Activated CD8-positive, alpha-beta memory T cell treated with anti-CD3 and anti-CD28 coated beads for 36 hours (primary cell): ENCODE measurements at regions not wholly inside any gene's neighbourhood (a gene's known extent, or its start where the extent isn't known, plus 50 kb on each side); places are given as distances from the start of the nearest gene placed in this dataset.
"Not testable (repeated sequence)": the region's sequence is repeated elsewhere in the genome, so short reads cannot be mapped to it uniquely, and the experiment has no call there.

Source experiments
- CTCF ChIA-PET: fragments of 350-600 bp; sonication (Branson Sonifier 250); formaldehyde crosslinking; loops from one replicate; lab custom pipeline; 2021; ENCODE audit warnings: antibody characterized with exemption; lab: Charles Lee
- POLR2A ChIA-PET: fragments of 350-600 bp; sonication (Branson Sonifier 250); formaldehyde crosslinking; loops from one replicate; lab custom pipeline; 2021; ENCODE audit warnings: antibody characterized with exemption; lab: Charles Lee

DNA sequence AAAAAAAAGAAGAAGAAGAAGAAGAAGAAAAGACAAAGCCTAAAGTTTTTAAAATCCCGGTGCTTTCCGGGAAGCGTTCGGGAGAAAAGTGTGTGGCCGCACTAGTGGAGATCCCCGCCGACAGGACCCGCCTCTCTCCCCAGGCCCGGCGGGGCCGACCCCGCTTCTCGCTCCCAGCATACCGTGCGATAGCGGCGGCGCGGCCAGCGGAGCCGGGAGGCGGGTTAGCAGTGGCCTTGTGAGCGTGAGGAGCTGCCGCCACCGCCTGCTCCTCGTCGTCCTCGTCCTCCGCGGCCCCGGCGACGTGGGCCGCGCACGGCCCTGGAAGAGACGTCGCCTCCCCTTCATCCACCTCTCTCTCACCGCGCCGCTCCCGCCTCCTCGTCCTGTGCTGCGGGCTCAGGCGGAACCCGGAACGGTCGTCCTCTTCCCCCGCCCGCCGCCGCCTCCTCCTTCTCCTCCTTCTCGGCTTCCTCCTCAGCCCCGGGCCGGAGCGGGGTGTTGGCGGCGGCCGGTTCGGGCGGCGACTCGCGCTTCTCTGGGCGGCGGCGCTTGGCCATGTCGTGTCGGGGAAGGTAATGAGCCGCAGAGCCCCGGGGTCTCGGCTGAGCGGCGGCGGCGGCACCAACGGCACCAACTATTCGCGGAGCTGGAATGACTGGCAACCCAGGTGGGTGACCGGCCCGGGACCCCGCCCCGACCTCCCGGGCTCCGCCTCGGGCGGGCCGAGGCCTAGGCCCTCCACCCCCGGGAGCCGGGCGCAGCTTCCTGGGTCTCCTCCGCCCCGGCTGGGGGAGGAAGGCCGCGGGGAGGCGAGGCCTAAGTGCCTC, 62.6 kb upstream of the CDR2 start:
- CTCF ChIA-PET: interaction anchor here (0.7 to 1.2 kb wide), 2 partner anchors 230 to 1279 kb away, joined by 4 read pairs; partner anchors contain the start of genes EEF2K and LDAF1
- POLR2A ChIA-PET: interaction anchor here (0.7 to 1.3 kb wide), 5 partner anchors 29 to 84 kb away, joined by 3 to 7 read pairs (median 4); partner anchors contain the start of gene CDR2

- CTCF ChIA-PET: interaction anchor here (0.7 to 1.2 kb wide), 2 partner anchors 230 to 1278 kb away, joined by 4 read pairs; partner anchors contain the start of genes EEF2K and LDAF1
Measured at GRCh38 chr16:22436326-22436822, 62.0 kb upstream of the CDR2 start.

GRCh38 chr16:22431314-22431713, 56.9 kb upstream of the CDR2 start:
- CTCF ChIA-PET, POLR2A ChIA-PET: not testable (repeated sequence)

More at GRCh38 chr16:22436326-22436822, 62.0 kb upstream of the CDR2 start:
- POLR2A ChIA-PET: interaction anchor here (0.7 to 1.3 kb wide), 4 partner anchors 29 to 83 kb away, joined by 3 to 7 read pairs (median 4); no protein-coding TSS in a partner anchor

GRCh38 chr16:22428654-22429053, 54.2 kb upstream of the CDR2 start:
- CTCF ChIA-PET: no interaction called here
- POLR2A ChIA-PET: no interaction called here

GRCh38 chr16:22427556-22427955, 53.1 kb upstream of the CDR2 start:
- CTCF ChIA-PET: no interaction called here
- POLR2A ChIA-PET: no interaction called here

DNA sequence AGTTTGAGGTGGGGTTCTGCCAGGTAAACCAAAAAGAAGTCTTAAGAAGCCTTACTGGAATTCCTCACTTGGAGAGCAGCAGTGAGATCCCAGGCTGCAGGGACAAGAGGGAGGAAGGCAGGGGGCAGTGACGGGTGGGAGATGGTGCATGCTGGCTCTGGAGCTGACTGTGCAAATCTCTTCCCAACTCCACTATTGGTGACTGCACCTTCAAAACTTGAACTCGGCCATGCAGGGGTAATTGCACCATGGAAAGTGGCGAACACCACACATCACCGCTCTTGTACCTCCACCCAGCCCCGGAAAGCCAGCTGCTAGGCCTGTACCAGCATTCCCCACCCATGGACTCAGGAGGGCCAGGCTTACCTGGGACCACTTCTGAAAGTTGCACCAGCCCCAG, 51.4 kb upstream of the CDR2 start:
- POLR2A ChIA-PET: no interaction called here
- CTCF ChIA-PET: no interaction called here

DNA sequence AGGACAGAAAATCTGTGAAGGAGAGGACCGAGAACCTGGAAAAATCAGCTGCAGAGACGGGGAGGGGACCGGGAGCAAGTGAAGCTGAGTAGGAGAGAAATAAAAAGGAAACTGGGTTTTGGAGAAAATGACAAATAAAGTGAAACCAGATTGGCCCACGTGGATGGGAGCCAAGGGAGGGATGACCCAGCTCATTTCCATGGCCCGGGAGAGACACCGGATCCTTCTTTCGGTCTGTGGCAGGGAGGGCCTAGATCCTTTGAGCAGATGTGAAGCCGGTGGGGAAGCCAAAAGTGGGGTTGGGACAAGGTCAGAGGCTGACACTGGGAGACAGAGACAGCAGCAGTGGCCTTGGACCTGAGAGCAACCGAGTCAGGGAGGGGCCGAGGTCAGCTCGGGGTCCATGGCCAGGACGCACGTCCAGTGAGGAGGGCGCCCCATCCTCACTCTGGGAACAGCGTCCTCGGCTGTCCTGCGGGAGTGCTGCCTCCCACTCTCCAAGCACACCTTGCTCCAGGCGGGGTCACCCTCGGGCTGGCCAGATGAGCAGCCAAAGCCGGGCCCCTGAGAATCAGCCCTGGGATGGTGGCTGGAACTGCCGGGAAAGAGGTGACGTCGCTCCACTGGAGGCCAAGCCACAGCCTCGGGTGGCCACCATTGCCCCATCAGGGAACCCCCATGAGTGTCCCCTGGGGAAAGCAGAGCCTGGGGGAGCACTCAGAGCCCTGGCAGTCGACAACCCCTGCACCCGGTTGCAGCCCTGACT, 50.8 kb upstream of the CDR2 start:
- POLR2A ChIA-PET: no interaction called here
- CTCF ChIA-PET: no interaction called here

DNA sequence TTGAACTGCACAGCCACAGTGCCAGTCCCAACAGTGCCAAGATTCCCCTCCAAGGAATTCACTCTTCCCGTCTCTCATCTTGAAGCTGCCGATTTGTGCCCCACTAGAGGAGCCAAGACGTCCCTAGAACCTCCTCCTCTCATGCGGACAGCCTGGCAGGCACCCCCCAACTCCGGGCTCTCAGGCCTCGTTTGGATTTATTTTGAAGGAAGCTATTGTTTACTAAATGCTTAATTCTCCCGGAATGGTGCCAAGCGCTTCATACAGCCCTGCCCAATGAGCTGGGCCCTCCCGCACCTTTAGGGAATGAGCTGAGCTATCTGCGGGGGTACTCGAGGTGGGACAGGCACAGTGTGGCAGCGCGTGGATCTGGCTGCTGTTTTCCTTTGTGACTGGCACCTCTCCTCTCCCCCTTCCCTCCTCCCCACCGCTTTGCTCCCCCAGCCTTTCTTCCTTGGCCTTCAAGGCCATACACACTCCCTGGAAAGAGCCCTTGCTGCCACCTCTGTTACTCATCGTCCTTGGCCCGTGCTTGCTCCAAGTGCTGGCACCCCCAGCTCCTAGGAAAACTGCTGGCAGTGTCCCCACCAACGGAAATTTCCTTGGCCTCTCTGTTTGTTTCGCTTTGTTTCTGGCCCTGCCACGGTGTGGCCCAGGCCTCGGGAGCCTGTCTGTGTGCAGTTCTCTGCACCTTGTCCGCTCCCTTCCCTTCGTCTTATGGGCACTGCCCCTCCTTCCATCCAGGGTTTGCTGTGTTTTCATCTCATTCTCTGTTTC, 49.9 kb upstream of the CDR2 start:
- ChIA-PET POLR2A (no interaction called here), CTCF (interaction anchor here (0.6 kb wide), 1 partner anchor 490 kb away, joined by 3 read pairs; no protein-coding TSS in a partner anchor)
